ENCODE measurements at regions not wholly inside any gene's neighbourhood (a gene's known extent, or its start where the extent isn't known, plus 50 kb on each side); places are given as distances from the start of the nearest gene placed in this dataset.
A peak's percentile ranks its signal among the peaks of the same experiment; 100 is the strongest.
"Not testable (repeated sequence)": the region's sequence is repeated elsewhere in the genome, so short reads cannot be mapped to it uniquely, and the experiment has no call there.

GRCh38 chr5:124873188-124873587, 126.7 kb upstream of the ZNF608 start:
- DNase-seq, result no peak

DNA sequence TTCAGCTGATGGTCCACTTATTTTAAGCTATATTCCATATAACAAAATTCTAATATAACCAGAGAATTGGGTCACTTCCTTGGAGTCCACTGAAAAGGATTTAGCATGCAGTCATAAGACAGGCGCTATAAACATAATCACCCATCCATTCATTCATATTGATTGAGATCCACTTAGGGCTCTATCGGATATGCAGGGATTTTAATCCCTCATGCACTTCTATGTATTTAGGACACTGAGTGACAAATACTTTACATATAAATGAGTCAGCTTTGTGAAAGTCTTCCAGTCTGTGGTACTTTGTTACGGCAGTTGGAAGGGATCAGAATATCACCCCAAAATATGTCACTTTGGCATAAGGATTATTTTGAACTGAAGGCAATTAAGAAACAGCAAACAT, 127.3 kb upstream of the ZNF608 start:
- no peak for DNase-seq

GRCh38 chr5:124876566-124876965, 130.1 kb upstream of the ZNF608 start:
- DNase-seq, result no peak

DNA sequence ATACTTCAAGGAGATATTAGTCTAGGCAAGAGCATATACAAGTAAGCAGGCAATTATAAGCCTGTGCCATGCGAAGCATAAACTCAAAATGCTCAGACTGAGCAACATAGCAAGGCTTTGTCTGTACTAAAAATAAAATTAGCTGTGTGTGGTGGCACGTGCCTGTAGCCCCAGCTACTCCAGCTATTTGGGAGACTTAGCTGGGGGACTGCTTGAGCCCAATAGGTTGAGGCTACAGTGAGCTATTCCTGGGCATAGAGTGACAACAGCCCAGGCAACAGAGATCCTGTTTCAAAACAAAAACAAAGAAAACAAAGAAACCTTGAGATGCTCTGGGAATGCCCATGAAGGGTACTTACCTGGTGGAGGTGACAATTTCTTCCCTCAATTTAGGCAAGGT, 130.5 kb upstream of the ZNF608 start:
- DNase-seq, result no peak

GRCh38 chr5:124877501-124878146, 131.2 kb upstream of the ZNF608 start:
- no peak for DNase-seq

- DNase-seq, result no peak
Observed at GRCh38 chr5:124878583-124879342, 132.3 kb upstream of the ZNF608 start.

DNA sequence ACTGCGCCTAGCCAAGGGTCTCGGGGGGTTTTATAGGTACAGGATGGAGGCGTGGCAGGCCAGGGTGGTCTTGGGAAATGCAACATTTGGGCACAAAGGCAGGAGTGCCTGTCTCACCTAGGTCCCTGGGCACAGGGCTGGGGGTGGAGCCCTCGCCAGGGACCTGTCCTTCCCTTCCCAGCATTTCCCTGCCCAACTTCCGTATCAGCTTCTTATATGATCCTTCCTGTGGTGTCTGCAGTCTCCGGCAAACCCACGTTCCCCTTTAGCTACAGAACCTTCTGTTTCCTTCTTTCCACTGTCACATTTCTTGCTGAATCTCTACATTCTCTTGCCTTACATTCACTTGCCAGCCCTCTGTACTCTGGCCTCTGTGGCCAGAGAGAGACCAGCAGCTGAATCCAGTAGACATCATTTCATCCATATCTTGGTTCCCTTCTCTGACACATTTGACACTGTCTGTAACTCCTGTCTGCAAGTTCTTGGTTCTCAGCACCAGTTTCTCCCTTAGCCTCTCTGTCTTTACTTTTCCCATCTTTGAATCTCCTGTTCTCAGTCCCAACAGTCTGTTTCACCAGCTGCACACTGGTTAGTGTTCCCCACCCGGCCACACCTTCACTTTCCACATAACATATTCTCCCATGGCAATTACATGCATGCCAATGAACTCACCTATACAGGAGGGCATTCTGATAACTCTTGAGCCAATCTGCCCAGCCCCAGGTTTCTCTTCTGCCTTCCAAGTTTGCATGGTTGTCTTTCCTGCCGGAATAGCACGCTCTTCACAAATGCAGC, 134.7 kb upstream of the ZNF608 start:
- no peak for DNase-seq

- DNase-seq, result no peak
Observed at GRCh38 chr5:124883681-124884080, 137.2 kb upstream of the ZNF608 start.

DNA sequence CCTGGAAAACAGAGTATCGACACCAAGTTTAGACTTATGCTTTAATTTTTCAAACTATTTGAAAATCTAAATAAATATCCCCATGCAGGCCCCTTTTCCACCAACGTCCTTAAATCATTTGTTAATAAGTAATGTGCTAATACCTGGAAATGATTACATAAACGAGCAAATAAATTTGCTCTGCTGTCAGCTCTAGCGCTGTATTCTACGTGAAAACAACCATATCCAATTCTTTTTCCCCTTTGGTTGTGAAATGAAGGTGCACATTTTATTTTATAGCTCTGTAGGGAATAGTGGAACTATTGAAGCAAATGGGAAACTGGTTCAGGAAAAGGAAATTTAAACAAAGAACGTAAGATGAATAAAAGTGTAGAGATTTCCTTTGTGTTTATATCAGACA, 137.7 kb upstream of the ZNF608 start:
- DNase-seq, result no peak

- no peak for DNase-seq
Observed at GRCh38 chr5:124885490-124885889, 139.1 kb upstream of the ZNF608 start.

DNA sequence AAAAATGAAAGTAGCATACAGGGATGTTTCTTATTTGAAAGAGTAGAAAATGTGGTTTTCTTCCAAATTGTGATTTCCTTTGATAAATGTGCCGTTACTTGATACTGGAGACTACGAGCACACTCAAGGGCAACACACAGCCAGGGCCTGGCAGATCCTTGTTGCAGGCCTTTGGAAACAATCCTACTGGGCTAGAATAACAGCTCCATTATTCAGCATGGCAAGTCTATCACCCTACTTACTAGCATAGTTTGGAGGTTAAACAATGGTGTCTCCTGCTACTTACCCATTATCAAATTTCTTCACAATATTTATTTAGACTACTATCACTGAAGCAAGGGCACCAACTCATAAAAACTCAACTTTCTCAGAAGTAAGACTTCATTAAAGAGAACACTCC, 140.8 kb upstream of the ZNF608 start:
- no peak for DNase-seq

DNA sequence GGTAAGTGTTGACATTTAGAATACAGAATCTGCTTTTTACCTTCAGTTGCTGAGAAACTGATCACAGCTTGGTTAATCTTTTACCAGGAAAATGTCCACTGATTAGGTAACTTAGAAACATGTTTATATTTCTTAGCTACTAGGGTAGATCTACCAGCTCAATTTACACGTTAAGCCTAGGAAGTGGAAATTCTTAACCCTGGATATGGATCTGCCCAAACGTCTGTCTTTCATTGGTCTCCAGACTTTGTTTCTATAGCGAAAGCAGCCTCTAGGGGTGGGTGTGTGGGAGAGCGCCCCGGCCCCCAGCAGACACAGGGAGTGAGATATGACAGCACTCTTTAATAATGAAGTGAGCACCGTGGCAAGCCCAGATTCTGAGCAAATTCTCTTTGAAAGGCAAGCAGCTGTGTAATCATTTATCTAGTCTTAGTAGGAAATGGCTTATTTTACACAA, 141.6 kb upstream of the ZNF608 start:
- peak; percentile 48 for DNase-seq

- DNase-seq, result no peak
Observed at GRCh38 chr5:124888622-124889485, 142.4 kb upstream of the ZNF608 start.

DNA sequence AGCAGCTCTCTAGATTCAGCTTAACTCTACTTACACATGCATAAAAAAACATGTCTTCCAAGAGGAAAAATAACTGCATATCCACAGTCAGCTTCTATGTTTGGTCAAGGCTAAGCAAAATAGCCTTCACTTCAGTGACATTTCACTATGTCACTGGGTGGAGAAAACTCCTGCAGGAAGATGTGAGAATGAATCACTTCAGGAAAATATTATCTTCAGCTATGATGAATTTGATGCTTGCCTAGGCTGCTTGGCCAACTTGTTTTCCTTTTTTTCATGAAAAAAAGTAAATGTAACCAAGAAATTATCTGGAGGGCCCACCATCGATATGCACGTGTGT, 143.0 kb upstream of the ZNF608 start:
- no peak for DNase-seq

DNA sequence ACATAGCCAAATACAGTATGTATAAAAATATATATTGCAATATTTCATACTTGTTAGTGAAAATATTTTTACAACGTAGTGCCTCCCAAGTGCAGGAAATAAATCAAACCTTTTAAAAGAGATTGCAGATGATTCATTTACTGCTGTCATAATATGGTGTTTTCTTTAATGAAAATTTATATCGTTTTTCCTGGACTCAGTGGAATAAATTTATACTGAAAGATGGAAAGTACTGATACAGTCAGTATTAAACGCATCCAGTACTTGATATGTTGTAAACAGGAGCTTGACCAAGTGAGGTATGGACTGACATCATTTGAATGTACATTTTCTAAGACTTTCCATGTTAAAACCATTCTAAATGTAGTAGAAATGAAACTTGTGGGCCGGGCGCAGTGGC, 143.4 kb upstream of the ZNF608 start:
- no peak for DNase-seq

DNA sequence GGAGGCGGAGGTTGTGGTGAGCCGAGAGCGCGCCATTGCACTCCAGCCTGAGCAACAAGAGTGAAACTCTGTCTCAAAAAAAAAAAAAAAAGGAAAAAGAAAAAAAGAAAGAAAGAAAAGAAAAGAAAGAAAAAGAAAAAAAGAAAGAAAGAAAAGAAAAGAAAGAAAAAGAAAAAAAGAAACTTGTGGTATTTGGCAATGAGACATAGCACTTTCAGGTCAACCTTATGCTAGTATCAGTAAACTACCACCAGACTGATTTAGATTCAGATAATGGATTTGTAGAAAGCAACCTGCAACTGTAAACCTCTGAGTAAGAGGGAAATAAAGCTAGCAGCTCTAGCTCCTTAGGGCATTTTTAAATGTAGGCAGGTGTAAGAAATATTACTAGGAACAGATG, 144.0 kb upstream of the ZNF608 start:
- not testable (repeated sequence) for DNase-seq

DNA sequence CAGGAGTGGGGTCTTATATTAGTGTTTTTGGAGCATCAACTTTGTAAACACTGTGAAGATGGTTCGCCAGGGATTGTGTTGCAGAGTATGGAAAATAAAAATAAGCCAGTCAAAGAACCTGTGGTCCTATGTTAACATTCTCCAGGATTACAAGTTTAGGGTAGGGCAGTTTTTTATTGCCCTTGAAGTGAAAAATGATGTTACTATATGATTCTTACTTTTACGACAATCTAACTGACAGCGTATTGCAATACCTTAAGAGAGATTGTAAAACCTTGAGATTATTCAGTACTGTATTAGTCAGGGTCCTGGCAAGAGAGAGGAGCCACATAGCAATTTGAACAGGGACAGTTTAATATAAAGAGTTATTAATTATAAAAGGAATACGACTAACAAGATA, 144.7 kb upstream of the ZNF608 start:
- DNase-seq, result no peak

- no peak for DNase-seq
Observed at GRCh38 chr5:124892185-124892848, 145.9 kb upstream of the ZNF608 start.

- no peak for DNase-seq
Observed at GRCh38 chr5:124894541-124894940, 148.1 kb upstream of the ZNF608 start.

- no peak for DNase-seq
Observed at GRCh38 chr5:124895236-124895635, 148.8 kb upstream of the ZNF608 start.

DNA sequence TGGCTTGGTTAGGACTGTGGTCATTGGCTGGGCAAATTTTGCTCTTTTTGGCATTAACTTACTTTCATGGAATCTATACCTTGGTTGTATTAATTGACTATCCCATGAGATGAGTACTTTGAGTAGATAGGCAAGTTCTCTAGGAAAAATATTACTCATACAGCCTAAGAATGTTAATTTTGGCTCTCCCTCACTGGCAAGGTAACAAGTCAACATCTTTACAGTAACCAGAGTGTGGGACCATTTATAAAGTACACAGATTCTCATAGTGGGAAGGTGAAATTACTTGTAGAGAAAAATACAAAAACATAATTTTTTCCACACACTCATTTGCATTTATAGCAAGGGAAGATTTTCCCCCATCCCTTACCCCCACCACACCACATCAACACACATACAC, 154.6 kb upstream of the ZNF608 start:
- DNase-seq, result no peak

DNA sequence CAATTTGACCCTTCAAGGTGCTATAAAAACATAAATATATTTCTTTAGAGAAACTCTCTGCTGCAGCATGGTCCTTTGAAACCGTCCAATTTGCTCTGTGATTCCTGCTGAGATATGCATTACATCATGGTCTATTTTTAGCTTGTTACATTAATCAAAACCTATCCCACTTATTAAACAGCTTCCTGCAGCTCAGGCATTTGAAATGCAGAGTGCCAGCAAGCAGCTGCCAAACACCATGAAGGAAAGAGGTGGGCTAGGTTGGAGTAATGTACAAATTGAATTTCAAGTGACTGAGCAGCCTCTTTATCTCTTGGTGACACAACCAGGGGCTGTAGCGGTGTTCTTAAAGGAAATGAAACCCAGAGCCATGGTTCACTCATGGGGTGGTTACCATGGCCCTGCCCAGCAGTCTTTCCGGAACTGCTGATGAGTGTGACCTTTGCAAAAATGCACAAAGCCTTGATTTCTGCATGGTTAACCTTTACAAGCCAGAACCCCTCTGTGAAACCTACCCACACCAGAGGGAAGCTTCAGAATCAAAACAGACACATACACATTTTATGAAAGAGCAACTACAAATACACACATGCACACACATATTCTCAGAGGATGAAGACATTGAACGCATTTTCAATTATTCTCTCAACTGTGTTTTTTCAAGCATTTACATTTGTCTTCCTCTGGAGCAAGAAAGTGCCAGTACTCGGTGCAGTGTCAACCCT, 155.8 kb upstream of the ZNF608 start:
- DNase-seq, result peak; percentile 28

Data from NCI-H2171 treated with DMSO at 0.1 percent for 48 hours (cell line).